HCT116 (cell line): ENCODE measurements at regions not wholly inside any gene's neighbourhood (a gene's known extent, or its start where the extent isn't known, plus 50 kb on each side); places are given as distances from the start of the nearest gene placed in this dataset.

Experiments used
- ATAC-seq: fragments of 200-7000 bp; cut with Tn5 transposase; 2 replicates; pipeline ENCODE4 v1.9.1; 2020; ENCODE audit warnings: mild to moderate bottlenecking, moderate library complexity
- BruUV-seq: library from RNA; stranded (reverse); fragments of 400-500 nt; replicated peaks from 2 replicates; lab custom pipeline; 2021; lab: Mats Ljungman, UMichigan
- CTCF ChIA-PET: fragments of 300-600 bp; sonication (Branson Sonifier 250); formaldehyde crosslinking; loops from one replicate; lab custom pipeline; 2021; ENCODE audit warnings: antibody characterized with exemption; lab: Charles Lee
- POLR2A ChIA-PET: fragments of 300-600, 350-600 bp; sonication (Branson Sonifier 250); formaldehyde crosslinking; loops from one replicate; lab custom pipeline; 2021; ENCODE audit warnings: antibody characterized with exemption; lab: Charles Lee
- RAD21 ChIA-PET, 2 experiments: fragments of 300-600 bp; sonication (Branson Sonifier 250); formaldehyde crosslinking; loops; one replicate each; lab custom pipeline; 2023; ENCODE audit warnings: low total read pairs in 2 of 2; ENCODE audit not compliant: uncharacterized antibody in 2 of 2, unreplicated experiment in 2 of 2, low non-redundant PET in 1 of 2; lab: Charles Lee
- DNase-seq: peaks from one replicate; pipeline ENCODE4 v3.0.0-alpha.2; 2010; ENCODE audit warnings: low read depth, low spot score
- H2AFZ ChIP-seq: fragments of 200-600 bp; shearing (Covaris generic), sonication (generic); 2 replicates; pipeline ENCODE4 v1.6.1; 2017; ENCODE audit warnings: low read depth, mixed run types, mixed read lengths, antibody characterized with exemption, low read length; ENCODE audit not compliant: poor library complexity, severe bottlenecking
- H3K27ac ChIP-seq: 2 replicates; pipeline ENCODE4 v1.5.1; 2012; ENCODE audit warnings: low read depth, low read length
- H3K27me3 ChIP-seq: fragments of 200-600 bp; sonication (generic); 2 replicates; pipeline ENCODE4 v1.6.1; 2016; ENCODE audit warnings: mixed run types, low read length, mixed read lengths; ENCODE audit not compliant: insufficient read depth
- H3K36me3 ChIP-seq, 2 experiments: fragments of 200-500 bp in 1 of 2; fragments of 200-600 bp in 1 of 2; sonication (Bioruptor generic) in 1 of 2; sonication (generic) in 1 of 2; 2 replicates each; pipeline versions ENCODE4 v1.5.1 to v1.6.1; 2014 to 2016; ENCODE audit warnings: low read length in 2 of 2, inconsistent platforms in 1 of 2, mixed read lengths in 1 of 2, mixed run types in 1 of 2; ENCODE audit not compliant: insufficient read depth in 2 of 2, control insufficient read depth in 1 of 2
- H3K4me1 ChIP-seq, 2 experiments: fragments of 200-600 bp in 1 of 2; sonication (generic) in 1 of 2; 2 replicates each; pipeline versions ENCODE4 v1.5.1 to v1.6.1; 2012 to 2017; ENCODE audit warnings: low read length in 2 of 2, inconsistent platforms in 1 of 2, mild to moderate bottlenecking in 1 of 2, mixed read lengths in 1 of 2, mixed run types in 1 of 2, moderate library complexity in 1 of 2; ENCODE audit not compliant: insufficient read depth in 2 of 2, control insufficient read depth in 1 of 2
- H3K4me2 ChIP-seq: fragments of 200-600 bp; sonication (generic); 2 replicates; pipeline ENCODE4 v1.6.1; 2017; ENCODE audit warnings: mixed run types, low read length, mixed read lengths
- H3K4me3 ChIP-seq, 2 experiments: fragments of 200-600 bp in 1 of 2; sonication (generic) in 1 of 2; replicated peaks in 1 of 2; 2 replicates each; pipeline ENCODE4 v1.5.1; 2011 to 2016; ENCODE audit warnings: low read length in 2 of 2, control low read depth in 1 of 2, low read depth in 1 of 2, mild to moderate bottlenecking in 1 of 2, mixed read lengths in 1 of 2, mixed run types in 1 of 2
- H3K79me2 ChIP-seq: fragments of 200-600 bp; sonication (generic); 2 replicates; pipeline ENCODE4 v1.6.1; 2017; ENCODE audit warnings: mild to moderate bottlenecking, mixed run types, low read length, moderate library complexity, mixed read lengths; ENCODE audit not compliant: insufficient read depth
- H3K9ac ChIP-seq: fragments of 200-600 bp; sonication (generic); 2 replicates; pipeline ENCODE4 v1.6.1; 2016; ENCODE audit warnings: low read length, mixed read lengths
- H3K9me2 ChIP-seq: fragments of 200-600 bp; sonication (generic), shearing (Covaris generic); 2 replicates; pipeline ENCODE4 v1.6.1; 2017; ENCODE audit warnings: mixed run types, mild to moderate bottlenecking, moderate library complexity; ENCODE audit not compliant: insufficient read depth
- H3K9me3 ChIP-seq, 2 experiments: fragments of 200-500 bp in 1 of 2; fragments of 200-600 bp in 1 of 2; sonication (Bioruptor generic) in 1 of 2; sonication (generic) in 1 of 2; 2 replicates each; pipeline ENCODE4 v1.6.1; 2014 to 2017; ENCODE audit warnings: low read length in 2 of 2, mixed read lengths in 2 of 2, inconsistent platforms in 1 of 2, low read depth in 1 of 2, mild to moderate bottlenecking in 1 of 2, mixed run types in 1 of 2, moderate library complexity in 1 of 2; ENCODE audit not compliant: control insufficient read depth in 1 of 2, insufficient read depth in 1 of 2
- H4K20me1 ChIP-seq: fragments of 200-600 bp; sonication (generic), shearing (Covaris generic); 2 replicates; pipeline ENCODE4 v1.6.1; 2017; ENCODE audit warnings: mixed run types, mild to moderate bottlenecking, moderate library complexity; ENCODE audit not compliant: insufficient read depth
- CBX3 ChIP-seq: IDR thresholded peaks from 2 replicates; pipeline ENCODE4 v1.6.1; 2012; ENCODE audit warnings: low read depth
- CEBPB ChIP-seq: IDR thresholded peaks from 2 replicates; pipeline ENCODE4 v1.6.1; 2012; ENCODE audit warnings: low read depth
- EGR1 ChIP-seq: IDR thresholded peaks from 2 replicates; pipeline ENCODE4 v1.6.1; 2012; ENCODE audit warnings: low read depth
- ELF1 ChIP-seq: IDR thresholded peaks from 2 replicates; pipeline ENCODE4 v1.6.1; 2012; ENCODE audit warnings: low read depth, borderline replicate concordance
- EZH2 ChIP-seq: fragments of 200-600 bp; sonication (generic); IDR thresholded peaks from 2 replicates; pipeline ENCODE4 v1.6.1; 2017; ENCODE audit warnings: antibody characterized with exemption, mixed run types
- FOSL1 ChIP-seq: IDR thresholded peaks from 2 replicates; pipeline ENCODE4 v1.6.1; 2012; ENCODE audit warnings: low read depth
- MAX ChIP-seq: IDR thresholded peaks from 2 replicates; pipeline ENCODE4 v1.6.1; 2012
- POLR2A ChIP-seq: IDR thresholded peaks from 2 replicates; pipeline ENCODE4 v1.7.0; 2011; ENCODE audit warnings: borderline replicate concordance; ENCODE audit not compliant: insufficient read depth, insufficient read length; ENCODE audit errors: extremely low read depth
- POLR2AphosphoS5 ChIP-seq: IDR thresholded peaks from 2 replicates; pipeline ENCODE4 v1.6.1; 2011; ENCODE audit warnings: mild to moderate bottlenecking, low read depth, low read length, moderate library complexity
- RAD21 ChIP-seq: IDR thresholded peaks from 2 replicates; pipeline ENCODE4 v1.6.1; 2012; ENCODE audit warnings: low read depth, mild to moderate bottlenecking
- REST ChIP-seq: IDR thresholded peaks from 2 replicates; pipeline ENCODE4 v1.6.1; 2012; ENCODE audit warnings: low read depth
- SIN3A ChIP-seq: IDR thresholded peaks from 2 replicates; pipeline ENCODE4 v1.6.1; 2012; ENCODE audit warnings: low read depth
- SP1 ChIP-seq: IDR thresholded peaks from 2 replicates; pipeline ENCODE4 v1.6.1; 2012; ENCODE audit warnings: low read depth
- YY1 ChIP-seq: IDR thresholded peaks from 2 replicates; pipeline ENCODE4 v1.6.1; 2011; ENCODE audit warnings: low read length, low read depth, moderate library complexity, mild to moderate bottlenecking; ENCODE audit not compliant: insufficient replicate concordance; ENCODE audit errors: extremely low read depth
- ZBTB33 ChIP-seq: IDR thresholded peaks from 2 replicates; pipeline ENCODE4 v1.6.1; 2011; ENCODE audit warnings: mild to moderate bottlenecking, low read length, moderate library complexity; ENCODE audit not compliant: insufficient replicate concordance; ENCODE audit errors: extremely low read depth
- ZFX ChIP-seq: fragments of 450-650 bp; IDR thresholded peaks from 2 replicates; pipeline ENCODE4 v1.6.1; 2017
- intact Hi-C: fragments of 100-400 bp; cut with micrococcal nuclease; formaldehyde crosslinking; loops from 2 replicates; pipeline ENCODE4 v1.10.0; 2022
- TF ChIP-seq, protein P1 (sequence below), 3 experiments: fragments of 200-600 bp in 1 of 3; sonication (generic) in 1 of 3; IDR thresholded peaks in 2 of 3; conservative IDR thresholded peaks in 1 of 3; 2 replicates each; pipeline ENCODE4 v1.5.1; 2012 to 2017; ENCODE audit warnings: low read depth in 2 of 3, low read length in 2 of 3, antibody characterized with exemption in 1 of 3, borderline replicate concordance in 1 of 3, control low read depth in 1 of 3, mild to moderate bottlenecking in 1 of 3, mixed read lengths in 1 of 3, mixed run types in 1 of 3, moderate library complexity in 1 of 3; ENCODE audit not compliant: insufficient read depth in 1 of 3

- no peak for TF ChIP-seq YY1
Observed at GRCh38 chr3:166713787-166714186, 666.3 kb downstream of the ZBBX start (continued).

DNA sequence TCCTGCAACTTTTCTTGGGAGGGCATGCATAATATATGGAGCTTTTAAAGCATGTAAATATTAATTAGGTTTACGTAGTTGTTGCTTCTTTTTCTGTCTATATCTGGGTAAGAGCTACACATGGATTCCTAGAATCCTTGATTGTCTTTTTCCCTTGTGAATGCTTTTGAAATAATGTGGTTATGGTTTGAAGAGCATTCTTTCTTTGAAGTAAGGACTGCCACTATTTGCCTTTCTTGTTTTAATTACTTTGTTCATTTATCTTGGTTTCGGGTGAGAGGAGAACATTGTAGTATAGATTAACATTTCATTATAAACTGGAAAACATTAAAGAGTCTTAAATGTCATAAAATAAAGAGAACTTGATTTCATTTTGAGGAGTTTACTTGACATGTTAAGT lies 674.0 kb downstream of the ZBBX start:
- Histone ChIP-seq H3K27me3 (no peaks in the 10 kb centered on the region), H3K9me2 (no peaks in the 10 kb centered on the region), H2AFZ (no peak overlapping the region), H3K9ac (no peak overlapping the region), H3K36me3 (no peaks in the 10 kb centered on the region), H3K79me2 (no peaks in the 10 kb centered on the region), H3K4me2 (no peak overlapping the region), H3K27ac (no peak overlapping the region), H3K4me1 (no peaks in the 10 kb centered on the region), H3K4me3 (no peak overlapping the region), H4K20me1 (no peaks in the 10 kb centered on the region), H3K9me3 (no peaks in the 10 kb centered on the region)
- intact Hi-C loops = no loop called here
- DNase-seq (no peak), ATAC-seq (no peak)
- TF ChIP-seq SIN3A (no peak), ELF1 (no peak), SP1 (no peak), CEBPB (no peak), POLR2AphosphoS5 (no peak), ZFX (no peak), CBX3 (no peak), RAD21 (no peak), FOSL1 (no peak), MAX (no peak), EGR1 (no peak), POLR2A (no peak), EZH2 (no peak), ZBTB33 (no peak), REST (no peak)
- TF ChIP-seq, protein P1, sequence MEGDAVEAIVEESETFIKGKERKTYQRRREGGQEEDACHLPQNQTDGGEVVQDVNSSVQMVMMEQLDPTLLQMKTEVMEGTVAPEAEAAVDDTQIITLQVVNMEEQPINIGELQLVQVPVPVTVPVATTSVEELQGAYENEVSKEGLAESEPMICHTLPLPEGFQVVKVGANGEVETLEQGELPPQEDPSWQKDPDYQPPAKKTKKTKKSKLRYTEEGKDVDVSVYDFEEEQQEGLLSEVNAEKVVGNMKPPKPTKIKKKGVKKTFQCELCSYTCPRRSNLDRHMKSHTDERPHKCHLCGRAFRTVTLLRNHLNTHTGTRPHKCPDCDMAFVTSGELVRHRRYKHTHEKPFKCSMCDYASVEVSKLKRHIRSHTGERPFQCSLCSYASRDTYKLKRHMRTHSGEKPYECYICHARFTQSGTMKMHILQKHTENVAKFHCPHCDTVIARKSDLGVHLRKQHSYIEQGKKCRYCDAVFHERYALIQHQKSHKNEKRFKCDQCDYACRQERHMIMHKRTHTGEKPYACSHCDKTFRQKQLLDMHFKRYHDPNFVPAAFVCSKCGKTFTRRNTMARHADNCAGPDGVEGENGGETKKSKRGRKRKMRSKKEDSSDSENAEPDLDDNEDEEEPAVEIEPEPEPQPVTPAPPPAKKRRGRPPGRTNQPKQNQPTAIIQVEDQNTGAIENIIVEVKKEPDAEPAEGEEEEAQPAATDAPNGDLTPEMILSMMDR (IDR thresholded peaks at IDR 0.05 in 2 of 3, conservative IDR thresholded peaks at IDR 0.05 in 1 of 3; ENCODE audit: borderline replicate concordance in 1 of 3, insufficient read depth in 1 of 3, low read depth in 2 of 3, low read length in 2 of 3) = no peak
- ChIA-PET CTCF (no interaction called here), POLR2A (no interaction called here), RAD21 (no interaction called here)
- BruUV-seq = no TSS peak
